Activated T-helper 1 cell treated with anti-CD3 and anti-CD28 coated beads, Interleukin-12 subunit alpha, Interleukin-12 subunit beta, Interleukin-2, Interleukin-4 antibody, amounts not matched to agents 30 ng/mL and 10 ng/mL and 1 ng/mL, durations not matched to agents 14 hours and 24 hours and 36 hours (primary cell): ENCODE measurements at regions not wholly inside any gene's neighbourhood (a gene's known extent, or its start where the extent isn't known, plus 50 kb on each side); places are given as distances from the start of the nearest gene placed in this dataset.

ENCODE experiments used
- DNase-seq: peaks from one replicate; pipeline ENCODE4 v3.0.0; 2021; ENCODE audit warnings: low spot score
- H3K27ac Mint-ChIP-seq: one replicate; pipeline ENCODE4 v1.8.0; 2021; ENCODE audit warnings: mild to moderate bottlenecking, mixed read lengths
- H3K27me3 Mint-ChIP-seq: one replicate; pipeline ENCODE4 v1.8.0; 2022; ENCODE audit warnings: mild to moderate bottlenecking, moderate library complexity, mixed read lengths; ENCODE audit not compliant: insufficient read depth
- H3K36me3 Mint-ChIP-seq: one replicate; pipeline ENCODE4 v1.8.0; 2021; ENCODE audit warnings: low read depth, mixed read lengths
- H3K4me1 Mint-ChIP-seq: one replicate; pipeline ENCODE4 v1.8.0; 2021; ENCODE audit warnings: low read depth, mixed read lengths
- H3K4me3 Mint-ChIP-seq: one replicate; pipeline ENCODE4 v1.8.0; 2021; ENCODE audit warnings: mild to moderate bottlenecking, moderate library complexity, mixed read lengths
- H3K9me3 Mint-ChIP-seq: one replicate; pipeline ENCODE4 v1.8.0; 2021; ENCODE audit warnings: mixed read lengths
- intact Hi-C: fragments of 100-400 bp; cut with micrococcal nuclease; formaldehyde crosslinking; loops from one replicate; pipeline ENCODE4 v1.15.1; 2024

- intact Hi-C loops, result no loop called here
- DNase-seq, result no peak
- no peaks in the 10 kb centered on the region for H3K36me3 Mint-ChIP-seq
- no peak overlapping the region for H3K4me3 Mint-ChIP-seq
- H3K27me3 Mint-ChIP-seq, result peaks cover 2% of the 10 kb centered on the region
- no peak overlapping the region for H3K27ac Mint-ChIP-seq
- H3K4me1 Mint-ChIP-seq, result peaks cover 26% of the 10 kb centered on the region
- no peaks in the 10 kb centered on the region for H3K9me3 Mint-ChIP-seq
Measured at GRCh38 chr2:207254591-207255464, 89.1 kb upstream of the KLF7 start.

GRCh38 chr2:207255565-207256470 lies 90.1 kb upstream of the KLF7 start:
- Mint-ChIP-seq H3K27ac (no peak overlapping the region), H3K36me3 (no peaks in the 10 kb centered on the region), H3K4me3 (no peak overlapping the region), H3K27me3 (peaks cover 2% of the 10 kb centered on the region), H3K4me1 (peaks cover 20% of the 10 kb centered on the region), H3K9me3 (no peaks in the 10 kb centered on the region)
- DNase-seq, result no peak
- intact Hi-C loops, result no loop called here

DNA sequence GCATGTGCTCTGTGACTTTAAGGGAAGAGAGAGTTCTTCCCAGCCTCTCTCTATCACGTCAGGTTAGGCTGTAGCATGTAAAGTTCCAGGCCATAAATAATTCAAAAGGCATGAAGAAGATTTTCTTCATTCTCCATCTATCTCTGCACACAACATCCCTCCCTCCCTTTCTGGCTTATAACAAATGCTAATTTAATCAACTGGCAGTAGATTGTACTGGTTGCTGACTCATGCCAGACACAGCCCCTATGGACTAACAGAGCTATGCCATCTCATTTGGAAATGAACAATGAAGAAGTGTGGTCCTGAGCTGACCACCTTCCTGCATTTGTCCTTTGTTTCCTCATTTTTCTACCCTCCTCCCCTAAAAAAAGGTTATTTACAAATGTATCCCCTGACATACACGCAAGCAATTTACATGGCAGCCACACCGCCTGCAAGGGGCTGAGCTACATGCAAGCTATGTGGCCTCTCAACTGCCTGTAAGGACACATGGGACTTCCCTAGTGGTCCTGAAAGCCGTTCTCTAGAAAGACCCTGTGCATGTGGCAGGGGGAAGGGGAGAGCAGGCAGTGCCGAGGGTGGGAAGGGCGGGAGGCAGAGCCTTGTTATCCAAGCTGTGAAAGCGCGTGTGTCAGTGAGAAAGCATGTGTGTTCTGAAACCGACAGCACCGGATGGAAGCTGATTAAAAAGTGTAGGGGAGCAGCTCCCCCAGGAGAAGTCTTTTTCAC lies 90.9 kb upstream of the KLF7 start:
- Mint-ChIP-seq H3K4me1 (peaks cover 20% of the 10 kb centered on the region), H3K4me3 (no peak overlapping the region), H3K27me3 (peaks cover 2% of the 10 kb centered on the region), H3K36me3 (no peaks in the 10 kb centered on the region), H3K9me3 (no peaks in the 10 kb centered on the region), H3K27ac (no peak overlapping the region)
- intact Hi-C loops, result no loop called here
- DNase-seq, result no peak

GRCh38 chr2:207257251-207258250 lies 91.8 kb upstream of the KLF7 start:
- intact Hi-C loops, result no loop called here
- DNase-seq, result no peak
- no peaks in the 10 kb centered on the region for H3K36me3 Mint-ChIP-seq
- no peak overlapping the region for H3K4me3 Mint-ChIP-seq
- no peak overlapping the region for H3K27ac Mint-ChIP-seq
- no peaks in the 10 kb centered on the region for H3K9me3 Mint-ChIP-seq
- H3K27me3 Mint-ChIP-seq, result peaks cover 2% of the 10 kb centered on the region
- H3K4me1 Mint-ChIP-seq, result peaks cover 11% of the 10 kb centered on the region

GRCh38 chr2:207258263-207258991 lies 92.7 kb upstream of the KLF7 start:
- intact Hi-C loops, result no loop called here
- Mint-ChIP-seq H3K27me3 (peaks cover 2% of the 10 kb centered on the region), H3K4me1 (peaks cover 9% of the 10 kb centered on the region), H3K9me3 (peaks cover 4% of the 10 kb centered on the region), H3K27ac (no peak overlapping the region), H3K36me3 (no peaks in the 10 kb centered on the region), H3K4me3 (no peak overlapping the region)
- no peak for DNase-seq

GRCh38 chr2:207260021-207260420 lies 94.3 kb upstream of the KLF7 start:
- Mint-ChIP-seq H3K4me3 (no peak overlapping the region), H3K36me3 (peaks cover under 1% of the 10 kb centered on the region), H3K4me1 (peaks cover 3% of the 10 kb centered on the region), H3K9me3 (peaks cover 5% of the 10 kb centered on the region), H3K27ac (no peak overlapping the region), H3K27me3 (no peaks in the 10 kb centered on the region)
- DNase-seq, result no peak
- intact Hi-C loops, result no loop called here

- Mint-ChIP-seq H3K9me3 (peaks cover 8% of the 10 kb centered on the region), H3K27ac (no peak overlapping the region)
- intact Hi-C loops, result no loop called here
Measured at GRCh38 chr2:207260947-207261346, 95.2 kb upstream of the KLF7 start.

GRCh38 chr2:207264310-207264709 lies 98.6 kb upstream of the KLF7 start:
- Mint-ChIP-seq H3K27ac (no peak overlapping the region), H3K27me3 (no peaks in the 10 kb centered on the region), H3K4me1 (peaks cover 11% of the 10 kb centered on the region), H3K36me3 (peaks cover 4% of the 10 kb centered on the region), H3K9me3 (peaks cover 8% of the 10 kb centered on the region), H3K4me3 (no peak overlapping the region)
- DNase-seq, result no peak
- intact Hi-C loops, result no loop called here

More at GRCh38 chr2:207260947-207261346, 95.2 kb upstream of the KLF7 start:
- H3K36me3 Mint-ChIP-seq, result peaks cover 4% of the 10 kb centered on the region
- no peaks in the 10 kb centered on the region for H3K27me3 Mint-ChIP-seq
- no peak overlapping the region for H3K4me3 Mint-ChIP-seq
- peaks cover 10% of the 10 kb centered on the region for H3K4me1 Mint-ChIP-seq
- no peak for DNase-seq

DNA sequence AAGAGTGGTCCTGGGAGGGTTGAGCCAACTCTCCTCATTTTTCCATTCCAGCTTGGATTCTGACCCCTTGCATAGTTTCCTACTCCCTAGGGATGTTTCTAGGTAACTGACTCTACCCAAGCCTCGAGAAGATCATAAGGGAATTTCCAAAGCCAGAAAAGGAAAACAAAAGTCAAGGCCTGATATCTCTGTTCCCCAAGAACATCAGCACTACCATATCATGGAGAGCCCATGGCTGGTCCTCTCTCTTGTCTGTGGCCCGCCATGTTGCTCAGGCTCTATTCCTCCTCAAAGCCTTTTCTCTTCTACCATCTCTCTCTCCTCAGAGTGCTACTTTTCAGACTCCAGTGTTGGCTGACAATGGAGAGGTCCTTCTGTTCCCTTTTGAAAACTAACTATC lies 99.6 kb upstream of the KLF7 start:
- intact Hi-C loops, result no loop called here
- Mint-ChIP-seq H3K27me3 (no peaks in the 10 kb centered on the region), H3K4me1 (peaks cover 11% of the 10 kb centered on the region), H3K36me3 (peaks cover 4% of the 10 kb centered on the region), H3K27ac (no peak overlapping the region), H3K9me3 (peaks cover 8% of the 10 kb centered on the region), H3K4me3 (peak overlapping the region; percentile 1)
- no peak for DNase-seq

GRCh38 chr2:207265869-207266268 lies 100.1 kb upstream of the KLF7 start:
- no peak for DNase-seq
- Mint-ChIP-seq H3K27me3 (no peaks in the 10 kb centered on the region), H3K4me3 (no peak overlapping the region), H3K36me3 (peaks cover 4% of the 10 kb centered on the region), H3K4me1 (peaks cover 11% of the 10 kb centered on the region), H3K27ac (no peak overlapping the region), H3K9me3 (peaks cover 8% of the 10 kb centered on the region)
- intact Hi-C loops, result no loop called here

DNA sequence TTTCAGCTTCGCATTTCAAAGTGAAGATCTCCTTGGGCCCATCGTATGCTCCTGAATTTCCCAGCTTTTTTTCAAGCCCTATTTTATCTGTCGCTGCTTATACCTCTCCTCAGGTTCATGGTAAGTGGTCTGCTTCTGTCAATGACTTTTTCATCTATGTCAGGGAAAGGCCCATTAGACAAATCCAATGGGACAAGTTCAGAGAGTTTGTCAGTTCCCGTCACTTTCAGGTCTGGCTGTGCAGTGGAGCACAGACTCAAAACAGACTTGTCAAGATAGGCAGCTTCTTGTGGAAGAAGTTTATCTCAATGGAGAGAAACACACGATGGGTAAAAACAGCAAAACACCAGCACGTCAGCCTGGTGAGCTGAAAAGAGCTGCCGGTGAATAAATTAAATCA lies 100.9 kb upstream of the KLF7 start:
- H3K27me3 Mint-ChIP-seq, result no peaks in the 10 kb centered on the region
- H3K9me3 Mint-ChIP-seq, result peaks cover 8% of the 10 kb centered on the region
- H3K4me3 Mint-ChIP-seq, result no peak overlapping the region
- intact Hi-C loops, result no loop called here
- H3K27ac Mint-ChIP-seq, result no peak overlapping the region
- no peak for DNase-seq
- peaks cover 4% of the 10 kb centered on the region for H3K36me3 Mint-ChIP-seq
- H3K4me1 Mint-ChIP-seq, result peaks cover 11% of the 10 kb centered on the region
